HepG2 (cell line): ENCODE measurements at regions not wholly inside any gene's neighbourhood (a gene's known extent, or its start where the extent isn't known, plus 50 kb on each side); places are given as distances from the start of the nearest gene placed in this dataset.

ENCODE experiments used
- ATAC-seq: fragments of 200-7000 bp; cut with Tn5 transposase; 3 replicates; pipeline ENCODE4 v1.9.1; 2020; ENCODE audit warnings: mild to moderate bottlenecking, moderate library complexity
- BruUV-seq: library from RNA; stranded (reverse); fragments of 400-500 nt; replicated peaks from 2 replicates; lab custom pipeline; 2021; lab: Mats Ljungman, UMichigan
- CTCF ChIA-PET: fragments of 300-600 bp; formaldehyde crosslinking; extraction: SDS; loops from one replicate; lab custom pipeline; 2021; ENCODE audit warnings: low total read pairs, inconsistent platforms, low intra/inter-chr PET ratio; lab: Yijun Ruan, JAX
- POLR2A ChIA-PET: fragments of 350-600 bp; sonication (Branson Sonifier 250); formaldehyde crosslinking; loops from one replicate; lab custom pipeline; 2020; ENCODE audit warnings: antibody characterized with exemption, inconsistent platforms; lab: Yijun Ruan, JAX
- DNase-seq: peaks from one replicate; pipeline ENCODE4 v3.0.0-alpha.2; 2015; ENCODE audit warnings: low spot score
- FAIRE-seq: peaks from 3 replicates; lab custom pipeline; 2011; peaks lifted over from hg19 to GRCh38; lab: Jason Lieb, UNC
- H2AFZ ChIP-seq: one replicate; pipeline ENCODE4 v1.6.1; 2011; ENCODE audit warnings: low read length, inconsistent platforms
- H3K27ac ChIP-seq: fragments of 300-600 bp; 3 replicates; pipeline ENCODE4 v1.8.0; 2011; ENCODE audit warnings: mixed run types, mild to moderate bottlenecking, mixed read lengths, low read length, inconsistent platforms; ENCODE audit not compliant: insufficient read depth; ENCODE audit errors: extremely low read length
- H3K27me3 ChIP-seq, 2 experiments: fragments of 200-600 bp in 1 of 2; 2 replicates in 1 of 2; 3 replicates in 1 of 2; pipeline versions ENCODE4 v1.6.0 to v1.8.0; 2011; ENCODE audit warnings: low read length in 2 of 2, mild to moderate bottlenecking in 2 of 2, moderate library complexity in 2 of 2, inconsistent platforms in 1 of 2; ENCODE audit not compliant: insufficient read depth in 2 of 2, control insufficient read depth in 1 of 2
- H3K36me3 ChIP-seq, 2 experiments: fragments of 200-600 bp in 1 of 2; replicated peaks in 1 of 2; 2 replicates in 1 of 2; 3 replicates in 1 of 2; pipeline versions ENCODE4 v1.5.1 to v1.8.0; 2011; ENCODE audit warnings: low read length in 2 of 2, inconsistent platforms in 1 of 2; ENCODE audit not compliant: insufficient read depth in 2 of 2, control insufficient read depth in 1 of 2
- H3K4me1 ChIP-seq: 2 replicates; pipeline ENCODE4 v1.5.1; 2012; ENCODE audit warnings: low read length, inconsistent platforms; ENCODE audit not compliant: insufficient read depth
- H3K4me2 ChIP-seq: 2 replicates; pipeline ENCODE4 v1.6.0; 2011; ENCODE audit warnings: low read depth, low read length, inconsistent platforms
- H3K4me3 ChIP-seq, 3 experiments: fragments of 200-600 bp in 1 of 3; sonication (generic), shearing (Covaris generic) in 1 of 3; replicated peaks in 1 of 3; 2 replicates each; pipeline ENCODE4 v1.5.1; 2011 to 2016; ENCODE audit warnings: low read length in 3 of 3, inconsistent platforms in 2 of 3, low read depth in 2 of 3, mild to moderate bottlenecking in 2 of 3, control low read depth in 1 of 3, mixed read lengths in 1 of 3; ENCODE audit not compliant: insufficient read depth in 1 of 3
- H3K79me2 ChIP-seq: one replicate; pipeline ENCODE4 v1.6.1; 2011; ENCODE audit warnings: low read length, inconsistent platforms; ENCODE audit not compliant: insufficient read depth
- H3K9ac ChIP-seq: 2 replicates; pipeline ENCODE4 v1.6.0; 2011; ENCODE audit warnings: mild to moderate bottlenecking, low read depth, low read length, inconsistent platforms; ENCODE audit not compliant: insufficient read depth
- H3K9me3 ChIP-seq: 2 replicates; pipeline ENCODE4 v1.5.1; 2012; ENCODE audit warnings: mild to moderate bottlenecking, low read length
- H4K20me1 ChIP-seq: 2 replicates; pipeline ENCODE4 v1.6.0; 2011; ENCODE audit warnings: inconsistent platforms, mild to moderate bottlenecking, low read length, moderate library complexity; ENCODE audit not compliant: insufficient read depth
- AGO2 ChIP-seq: fragments of 200-400 bp; formaldehyde crosslinking; optimal IDR thresholded peaks from 2 replicates; pipeline ENCODE3; 2017; ENCODE audit warnings: mild to moderate bottlenecking, low read depth, low read length, moderate library complexity
- CTCF ChIP-seq: sonication (generic); formaldehyde crosslinking; IDR thresholded peaks from 2 replicates; pipeline ENCODE4 v1.5.0; 2020; ENCODE audit warnings: mild to moderate bottlenecking, missing genetic modification reagents, moderate library complexity
- MIER3 ChIP-seq: IDR thresholded peaks from 2 replicates; pipeline ENCODE4 v1.6.1; 2016; ENCODE audit warnings: missing compliant biosample characterization, borderline replicate concordance
- RXRB ChIP-seq: IDR thresholded peaks from 2 replicates; pipeline ENCODE4 v1.6.1; 2016; ENCODE audit warnings: borderline replicate concordance, missing genetic modification reagents, missing compliant biosample characterization
- SMAD9 ChIP-seq: sonication (generic); formaldehyde crosslinking; IDR thresholded peaks from 2 replicates; pipeline ENCODE4 v1.5.1; 2020; ENCODE audit warnings: mild to moderate bottlenecking, missing genetic modification reagents
- STAG1 ChIP-seq: sonication (generic); formaldehyde crosslinking; IDR thresholded peaks from 2 replicates; pipeline ENCODE4 v1.4.0; 2020; ENCODE audit warnings: missing genetic modification reagents
- ZBTB44 ChIP-seq: sonication (generic); formaldehyde crosslinking; IDR thresholded peaks from 2 replicates; pipeline ENCODE4 v1.4.0; 2020; ENCODE audit warnings: missing genetic modification reagents
- ZNF484 ChIP-seq: sonication (generic); formaldehyde crosslinking; IDR thresholded peaks from 2 replicates; pipeline ENCODE4 v1.5.1; 2020; ENCODE audit warnings: mild to moderate bottlenecking, low read depth, missing genetic modification reagents, borderline replicate concordance
- ZNF530 ChIP-seq: sonication (generic); formaldehyde crosslinking; IDR thresholded peaks from 2 replicates; pipeline ENCODE4 v1.5.0; 2020; ENCODE audit warnings: low read depth, mild to moderate bottlenecking, missing genetic modification reagents
- WGBS: methylation state at CpG from one replicate; pipeline ENCODE4 v1.1.6; 2017; ENCODE audit warnings: low lambda C conversion rate; 5-methylcytosine and 5-hydroxymethylcytosine counted together
- in situ Hi-C: cut with HindIII; loops from 2 replicates; pipeline ENCODE4 v1.10.0; 2017; ENCODE audit warnings: low pct_unique_long_range_greater_than_20kb; ENCODE audit not compliant: extremely low pct_ligation_motif_present
- intact Hi-C: fragments of 100-400 bp; cut with micrococcal nuclease; formaldehyde crosslinking; loops from one replicate; pipeline ENCODE4 v1.10.0; 2022; ENCODE audit not compliant: unreplicated experiment

DNA sequence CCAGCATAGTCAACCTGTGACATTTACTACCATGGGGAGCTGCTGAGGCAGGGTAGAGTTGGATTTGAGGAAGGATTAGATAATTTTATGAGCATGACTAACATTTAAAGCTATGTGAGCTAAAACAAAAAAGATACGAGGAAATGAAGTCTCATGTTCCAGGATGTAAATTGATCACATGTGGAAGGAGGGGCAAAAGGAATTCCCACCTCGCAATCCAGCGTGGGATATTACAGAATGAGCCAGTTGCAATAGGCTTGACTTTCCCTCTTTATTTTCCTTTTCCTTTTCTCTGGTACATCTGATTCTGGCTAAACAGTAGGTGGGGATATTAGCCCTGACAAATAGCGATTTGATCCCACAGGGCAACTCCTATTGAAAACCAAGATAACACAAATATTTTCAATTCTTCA lies 214.9 kb upstream of the HMGA2 start:
- Histone ChIP-seq H3K9ac (no peak overlapping the region), H4K20me1 (no peaks in the 10 kb centered on the region), H3K36me3 (no peaks in the 10 kb centered on the region), H3K4me1 (peaks cover 13% of the 10 kb centered on the region), H3K79me2 (no peaks in the 10 kb centered on the region), H2AFZ (no peak overlapping the region), H3K27ac (no peak overlapping the region), H3K27me3 (peaks cover 0 to 10% of the 10 kb centered on the region in 2 experiments; a peak in 1 of 5 replicates), H3K4me3 (no peak overlapping the region), H3K9me3 (no peaks in the 10 kb centered on the region), H3K4me2 (no peak overlapping the region)
- in situ Hi-C loops = loop anchor here (10.0 to 25.0 kb wide), 2 partner anchors 375 to 503 kb away; no protein-coding TSS in a partner anchor
- no TSS peak for BruUV-seq
- 55% methylated on average over 4 of the region's 4 CpGs for WGBS
- ChIA-PET POLR2A (no interaction called here), CTCF (no interaction called here)
- intact Hi-C loops = no loop called here
- no peak for FAIRE-seq
- no peak for DNase-seq
- TF ChIP-seq CTCF (CRISPR knock-in tag) (0 out of 2 replicates have a peak, but pooled peaks have one; percentile 29), ZBTB44 (CRISPR knock-in tag) (no peak), AGO2 (no peak), MIER3 (CRISPR knock-in tag) (no peak), ZNF484 (CRISPR knock-in tag) (no peak), SMAD9 (no peak), ZNF530 (no peak), RXRB (CRISPR knock-in tag) (no peak), STAG1 (CRISPR knock-in tag) (peak; percentile 33; the same call in 1 of the 2 replicates)
- no peak for ATAC-seq
